HuH-7 (cell line): ENCODE measurements at regions not wholly inside any gene's neighbourhood (a gene's known extent, or its start where the extent isn't known, plus 50 kb on each side); places are given as distances from the start of the nearest gene placed in this dataset.
"Not testable (repeated sequence)": the region's sequence is repeated elsewhere in the genome, so short reads cannot be mapped to it uniquely, and the experiment has no call there.

Experiments
- DNase-seq: peaks from one replicate; pipeline ENCODE4 v3.0.0; 2011; ENCODE audit warnings: low spot score

- DNase-seq = no peak
These were observed 147.4 kb downstream of the CYP26A1 start for GRCh38 chr10:93221171-93221496.

GRCh38 chr10:93221521-93221920, 147.8 kb downstream of the CYP26A1 start:
- no peak for DNase-seq

DNA sequence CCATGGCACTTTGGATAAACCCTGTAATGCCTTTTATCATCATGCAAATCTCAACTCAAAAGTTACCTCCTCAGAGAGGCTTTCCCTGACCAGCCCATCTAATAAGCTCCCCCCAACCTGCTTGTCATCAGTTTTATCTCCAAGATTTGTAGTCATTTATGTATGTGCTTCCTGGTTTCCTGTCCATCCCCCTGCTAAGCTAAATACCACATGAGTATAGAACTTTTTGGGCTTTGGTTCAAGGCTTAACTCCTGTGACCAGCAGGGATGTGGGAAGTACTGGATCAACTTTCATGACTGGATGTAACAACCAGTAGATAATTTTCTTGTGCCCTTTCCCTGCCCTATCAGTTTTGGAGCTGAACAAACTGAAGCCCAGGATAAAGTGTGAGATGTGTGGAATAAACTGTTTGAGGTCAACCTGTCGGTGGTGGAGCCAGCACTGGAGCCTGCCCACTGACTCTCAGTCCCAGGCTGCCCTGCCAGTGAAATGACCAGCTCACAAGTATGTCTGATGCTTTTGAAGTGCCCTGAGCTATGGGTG, 148.6 kb downstream of the CYP26A1 start:
- no peak for DNase-seq

- DNase-seq = no peak
These were observed 149.2 kb downstream of the CYP26A1 start for GRCh38 chr10:93222876-93223275.

DNA sequence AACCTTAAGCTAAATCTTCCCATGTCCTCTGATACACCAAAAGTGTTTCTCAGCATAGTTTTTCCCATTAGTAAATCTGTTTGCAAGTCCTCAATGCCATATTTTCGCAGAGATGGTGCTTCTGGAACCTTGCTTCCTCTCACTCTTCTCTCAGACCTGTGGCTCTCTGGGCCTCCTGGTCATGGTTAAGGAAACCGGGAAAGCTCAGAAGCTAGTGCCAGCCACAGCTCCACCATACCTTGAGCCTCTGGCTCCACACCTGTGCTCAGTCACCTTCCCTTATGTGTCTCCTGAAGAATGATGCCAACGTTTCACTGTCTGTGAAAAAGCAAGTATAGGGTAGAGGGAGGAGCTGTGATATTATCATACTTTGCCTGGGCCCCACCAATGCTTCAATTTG, 149.6 kb downstream of the CYP26A1 start:
- no peak for DNase-seq

- peak; percentile 36 for DNase-seq
These were observed 150.5 kb downstream of the CYP26A1 start for GRCh38 chr10:93224005-93224779.

- no peak for DNase-seq
These were observed 152.2 kb downstream of the CYP26A1 start for GRCh38 chr10:93225938-93226337.

- DNase-seq = no peak
These were observed 152.9 kb downstream of the CYP26A1 start for GRCh38 chr10:93226619-93227018.

DNA sequence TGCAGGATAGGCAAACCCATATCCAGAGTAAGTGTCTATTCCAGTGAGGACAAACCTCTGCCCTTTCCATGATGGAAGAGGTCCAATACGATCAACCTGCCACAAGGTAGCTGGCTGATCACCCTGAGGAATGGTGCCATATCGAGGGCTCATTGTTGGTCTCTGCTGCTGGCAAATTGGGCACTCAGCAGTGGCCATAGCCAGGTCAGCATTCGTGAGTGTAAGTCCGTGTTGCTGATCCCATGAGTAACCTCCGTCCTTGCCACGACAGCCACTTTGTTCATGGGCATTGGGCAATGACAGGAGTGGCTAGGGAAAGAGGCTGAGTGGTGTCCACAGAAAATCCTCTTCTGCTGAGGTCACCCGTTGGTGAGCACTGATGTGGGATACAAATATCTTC, 156.9 kb downstream of the CYP26A1 start:
- not testable (repeated sequence) for DNase-seq

- DNase-seq = not testable (repeated sequence)
These were observed 158.5 kb downstream of the CYP26A1 start for GRCh38 chr10:93232159-93232558.

GRCh38 chr10:93234940-93235339, 161.2 kb downstream of the CYP26A1 start:
- not testable (repeated sequence) for DNase-seq

- DNase-seq = peak; percentile 77
These were observed 162.0 kb downstream of the CYP26A1 start for GRCh38 chr10:93235686-93236085.

- no peak for DNase-seq
These were observed 162.8 kb downstream of the CYP26A1 start for GRCh38 chr10:93236393-93237040.

DNA sequence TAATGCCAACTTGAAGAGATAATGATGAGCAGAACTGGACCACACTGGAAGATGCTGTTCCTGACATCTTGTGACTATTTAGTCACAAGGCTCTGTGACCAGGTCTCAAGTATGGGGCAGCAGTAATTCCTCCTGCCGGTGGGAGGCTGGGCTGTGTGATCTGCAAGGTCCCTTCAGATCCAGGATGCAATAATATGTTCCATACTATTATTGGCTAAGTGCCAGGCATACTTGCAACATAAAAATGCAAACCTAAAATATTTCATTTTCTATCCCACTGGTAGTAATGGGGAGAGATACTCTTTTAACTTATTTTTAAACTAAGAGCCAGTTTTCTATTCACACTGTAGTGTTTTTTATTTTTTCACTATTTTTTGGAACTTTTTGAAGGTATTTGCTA, 171.5 kb downstream of the CYP26A1 start:
- no peak for DNase-seq

GRCh38 chr10:93245779-93246178, 172.1 kb downstream of the CYP26A1 start:
- no peak for DNase-seq

GRCh38 chr10:93248583-93249227, 175.0 kb downstream of the CYP26A1 start:
- no peak for DNase-seq

GRCh38 chr10:93250010-93250409, 176.3 kb downstream of the CYP26A1 start:
- no peak for DNase-seq

- DNase-seq = no peak
These were observed 180.6 kb downstream of the CYP26A1 start for GRCh38 chr10:93254180-93254853.

DNA sequence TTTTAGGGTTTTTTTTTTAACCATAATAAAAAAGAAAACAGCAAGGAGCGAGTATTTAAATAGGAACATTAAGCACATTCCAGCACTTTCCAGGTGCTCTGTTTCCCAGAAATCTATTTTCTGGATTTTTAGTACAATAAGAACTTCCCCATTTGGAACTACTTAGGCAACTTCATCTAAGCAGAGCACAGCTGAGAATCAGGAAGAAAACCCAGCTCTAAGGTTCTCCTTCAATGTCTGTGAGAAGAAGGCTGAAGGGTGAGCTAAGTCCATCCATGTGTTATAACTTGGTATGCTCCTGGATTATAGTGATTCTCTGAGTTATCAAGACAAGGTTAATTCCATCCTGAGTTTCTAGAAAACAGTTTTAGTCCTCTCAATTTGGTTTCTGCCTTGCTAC, 181.9 kb downstream of the CYP26A1 start:
- no peak for DNase-seq
